ENCODE measurements at regions not wholly inside any gene's neighbourhood (a gene's known extent, or its start where the extent isn't known, plus 50 kb on each side); places are given as distances from the start of the nearest gene placed in this dataset.
"Not testable (repeated sequence)": the region's sequence is repeated elsewhere in the genome, so short reads cannot be mapped to it uniquely, and the experiment has no call there.

GRCh38 chr1:96886474-96886873 is 164.9 kb downstream of the PTBP2 start:
- ChIA-PET CTCF (no interaction called here), POLR2A (no interaction called here)
- TF ChIP-seq SUZ12 (IDR thresholded peaks at IDR 0.05) = no peak
- no peak for TF ChIP-seq NFRKB (IDR thresholded peaks at IDR 0.05)
- TF ChIP-seq ELF4 (IDR thresholded peaks at IDR 0.05) = no peak
- no peak for TF ChIP-seq FOXK2 (IDR thresholded peaks at IDR 0.05)
- no peak for TF ChIP-seq FOXA1 (IDR thresholded peaks at IDR 0.05)
- no peak for TF ChIP-seq BHLHE40 (IDR thresholded peaks at IDR 0.05; ENCODE audit: borderline replicate concordance)
- no peak for DNase-seq (ENCODE audit: extremely low spot score)

DNA sequence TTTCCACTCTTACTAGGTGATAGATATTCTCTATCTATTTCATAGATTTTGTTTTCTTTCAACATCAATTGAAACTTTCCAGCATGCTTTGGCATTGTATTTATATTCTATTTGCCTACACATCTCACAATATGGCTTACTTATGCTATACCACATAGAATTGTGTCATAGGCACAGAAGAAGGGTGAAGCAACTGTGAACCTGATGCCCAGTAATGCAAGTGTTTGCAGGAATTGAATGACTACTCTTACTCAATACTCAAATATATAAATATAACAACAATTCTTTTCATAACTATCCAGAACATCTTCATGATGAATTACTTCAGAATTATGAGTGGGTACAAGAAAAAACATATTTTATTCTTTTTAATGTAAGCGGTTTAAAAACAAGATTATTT is 165.9 kb downstream of the PTBP2 start:
- no peak for DNase-seq (ENCODE audit: extremely low spot score)
- POLR2A ChIA-PET = no interaction called here
- no peak for TF ChIP-seq LEF1 (IDR thresholded peaks at IDR 0.05; ENCODE audit: borderline replicate concordance)
- TF ChIP-seq ELF4 (IDR thresholded peaks at IDR 0.05) = no peak
- no peak for TF ChIP-seq NFRKB (IDR thresholded peaks at IDR 0.05)
- TF ChIP-seq SP1 (IDR thresholded peaks at IDR 0.05) = no peak
- TF ChIP-seq ZNF384 (IDR thresholded peaks at IDR 0.05) = no peak
- no peak for TF ChIP-seq CTBP1 (IDR thresholded peaks at IDR 0.05; ENCODE audit: borderline replicate concordance)
- no peak for TF ChIP-seq L3MBTL2 (conservative IDR thresholded peaks at IDR 0.05)
- TF ChIP-seq BHLHE40 (IDR thresholded peaks at IDR 0.05; ENCODE audit: borderline replicate concordance) = no peak
- CTCF ChIA-PET = no interaction called here

DNA sequence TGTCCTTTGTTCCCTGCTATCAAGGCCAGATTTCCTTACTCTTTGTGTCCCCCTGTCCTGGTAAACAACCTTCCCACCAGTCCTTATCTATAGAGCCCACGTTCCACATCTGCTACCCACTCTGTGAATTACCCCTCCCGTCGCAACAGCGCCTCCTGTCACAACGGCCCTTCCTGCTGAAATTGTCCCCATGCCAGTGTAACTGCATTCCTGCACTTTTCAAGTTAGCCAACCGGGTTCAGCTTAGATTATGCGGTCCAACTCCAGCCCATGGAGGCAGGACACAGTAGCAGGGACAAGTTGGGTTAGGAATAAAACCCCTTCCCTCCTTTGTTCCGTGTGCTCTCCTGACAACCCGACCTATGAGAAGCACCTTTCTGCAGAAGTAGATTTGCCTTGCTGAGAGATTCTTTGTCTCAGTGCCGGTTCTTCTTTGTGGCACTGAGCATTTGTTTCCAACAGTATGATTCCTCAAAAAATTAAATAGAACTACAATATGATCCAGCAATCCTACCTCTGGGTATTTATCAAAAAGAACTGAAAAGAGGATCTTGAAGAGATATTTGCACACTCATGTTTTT is 180.3 kb downstream of the PTBP2 start:
- TF ChIP-seq FOXK2 (IDR thresholded peaks at IDR 0.05) = no peak
- CTCF ChIA-PET = no interaction called here
- DNase-seq (ENCODE audit: extremely low spot score) = no peak
- POLR2A ChIA-PET = no interaction called here

DNA sequence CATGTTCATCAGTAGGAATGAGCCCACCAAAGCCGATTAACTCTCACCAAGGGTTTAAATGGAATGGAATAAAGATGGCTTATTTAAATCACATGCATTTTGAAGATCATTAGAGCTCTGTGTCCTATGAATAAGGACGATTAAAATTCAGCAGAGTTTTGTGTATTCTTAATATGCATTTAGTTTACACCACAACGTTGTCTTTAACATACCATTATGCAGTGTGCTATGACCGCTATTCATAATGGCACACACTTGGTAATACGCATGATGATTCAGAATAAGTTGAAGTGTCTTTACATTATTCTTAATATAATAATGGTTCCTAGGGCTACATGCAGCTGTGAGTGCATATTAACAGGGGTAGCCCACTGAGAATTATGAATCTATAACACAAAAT is 190.7 kb downstream of the PTBP2 start:
- no peak for TF ChIP-seq FOXK2 (IDR thresholded peaks at IDR 0.05)
- TF ChIP-seq ELF4 (IDR thresholded peaks at IDR 0.05) = no peak
- TF ChIP-seq TARDBP (IDR thresholded peaks at IDR 0.05) = no peak
- DNase-seq (ENCODE audit: extremely low spot score) = no peak
- POLR2A ChIA-PET = no interaction called here
- CTCF ChIA-PET = no interaction called here

- DNase-seq (ENCODE audit: extremely low spot score); CTCF ChIA-PET; POLR2A ChIA-PET: not testable (repeated sequence)
Measured at GRCh38 chr1:96915701-96916100, 194.1 kb downstream of the PTBP2 start.

GRCh38 chr1:96918406-96918805 is 196.8 kb downstream of the PTBP2 start:
- ChIA-PET CTCF (no interaction called here), POLR2A (no interaction called here)
- no peak for TF ChIP-seq ELF4 (IDR thresholded peaks at IDR 0.05)
- TF ChIP-seq PKNOX1 (IDR thresholded peaks at IDR 0.05) = no peak
- TF ChIP-seq TARDBP (IDR thresholded peaks at IDR 0.05) = no peak
- no peak for TF ChIP-seq SUZ12 (IDR thresholded peaks at IDR 0.05)
- TF ChIP-seq NFRKB (IDR thresholded peaks at IDR 0.05) = no peak
- TF ChIP-seq LEF1 (IDR thresholded peaks at IDR 0.05; ENCODE audit: borderline replicate concordance) = no peak
- no peak for TF ChIP-seq BHLHE40 (IDR thresholded peaks at IDR 0.05; ENCODE audit: borderline replicate concordance)
- TF ChIP-seq L3MBTL2 (conservative IDR thresholded peaks at IDR 0.05) = no peak
- no peak for TF ChIP-seq HDGF (IDR thresholded peaks at IDR 0.05; ENCODE audit: borderline replicate concordance)
- TF ChIP-seq ARNT (IDR thresholded peaks at IDR 0.05) = no peak
- no peak for TF ChIP-seq FOXA1 (IDR thresholded peaks at IDR 0.05)
- TF ChIP-seq FOXK2 (IDR thresholded peaks at IDR 0.05) = no peak
- TF ChIP-seq ZNF384 (IDR thresholded peaks at IDR 0.05) = no peak
- TF ChIP-seq CTBP1 (IDR thresholded peaks at IDR 0.05; ENCODE audit: borderline replicate concordance) = no peak
- TF ChIP-seq SP1 (IDR thresholded peaks at IDR 0.05) = no peak
- DNase-seq (ENCODE audit: extremely low spot score) = no peak

GRCh38 chr1:96922181-96922580 is 200.6 kb downstream of the PTBP2 start:
- TF ChIP-seq BHLHE40 (IDR thresholded peaks at IDR 0.05; ENCODE audit: borderline replicate concordance) (no peak), FOXA1 (IDR thresholded peaks at IDR 0.05) (no peak), CTBP1 (IDR thresholded peaks at IDR 0.05; ENCODE audit: borderline replicate concordance) (no peak), PKNOX1 (IDR thresholded peaks at IDR 0.05) (no peak), FOXK2 (IDR thresholded peaks at IDR 0.05) (no peak), LEF1 (IDR thresholded peaks at IDR 0.05; ENCODE audit: borderline replicate concordance) (no peak), ELF4 (IDR thresholded peaks at IDR 0.05) (no peak), ZNF384 (IDR thresholded peaks at IDR 0.05) (no peak)
- POLR2A ChIA-PET = no interaction called here
- CTCF ChIA-PET = no interaction called here
- no peak for DNase-seq (ENCODE audit: extremely low spot score)

DNA sequence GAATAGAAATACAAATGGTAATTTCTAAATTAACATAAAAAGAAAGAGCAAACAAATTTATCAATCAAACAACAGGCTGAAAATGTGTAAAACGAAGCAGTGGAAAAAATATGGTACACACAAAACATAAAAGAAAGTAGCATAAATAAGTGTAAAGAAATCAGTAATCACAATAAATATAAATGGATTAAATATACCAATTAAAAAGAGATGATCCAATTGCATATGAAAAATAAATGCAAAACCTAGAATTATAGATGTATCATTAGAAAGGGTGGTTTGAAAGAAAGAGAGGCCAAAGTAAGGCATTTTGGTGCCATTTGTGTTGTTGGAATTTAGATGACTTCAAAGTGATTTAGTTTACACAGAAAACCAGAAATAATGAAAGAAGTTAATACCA is 202.2 kb downstream of the PTBP2 start:
- CTCF ChIA-PET = interaction anchor here (0.5 kb wide), 1 partner anchor 320 kb away, joined by 3 read pairs; no protein-coding TSS in a partner anchor
- DNase-seq (ENCODE audit: extremely low spot score) = no peak
- POLR2A ChIA-PET = no interaction called here
- TF ChIP-seq HDGF (IDR thresholded peaks at IDR 0.05; ENCODE audit: borderline replicate concordance) (no peak), FOXM1 (IDR thresholded peaks at IDR 0.05; ENCODE audit: borderline replicate concordance) (no peak), FOXA1 (IDR thresholded peaks at IDR 0.05) (no peak), SUZ12 (IDR thresholded peaks at IDR 0.05) (no peak), LEF1 (IDR thresholded peaks at IDR 0.05; ENCODE audit: borderline replicate concordance) (no peak)
